ENCODE measurements at regions not wholly inside any gene's neighbourhood (a gene's known extent, or its start where the extent isn't known, plus 50 kb on each side); places are given as distances from the start of the nearest gene placed in this dataset.

DNA sequence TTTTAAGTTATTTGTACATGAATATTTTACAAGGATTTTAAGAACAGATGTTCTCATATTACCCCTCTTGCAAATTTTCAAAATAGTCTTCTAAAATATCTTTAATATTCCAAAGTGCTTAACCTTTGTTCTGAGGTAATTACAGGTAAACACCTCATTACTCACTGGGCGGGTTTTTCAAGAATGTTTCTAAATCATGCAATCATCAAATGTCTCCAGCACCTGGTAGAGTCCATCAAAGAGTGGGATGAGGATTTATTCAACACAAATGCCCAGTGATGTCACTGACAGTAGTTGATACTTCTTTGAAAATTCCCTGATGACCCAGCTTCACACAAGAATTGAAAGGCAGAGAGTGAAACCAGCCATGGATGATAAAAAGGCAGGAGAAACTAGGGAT, 114.4 kb downstream of the SEC61B start:
- POLR2A ChIA-PET = no interaction called here
- CTCF ChIA-PET = no interaction called here
- TF ChIP-seq, protein P1, sequence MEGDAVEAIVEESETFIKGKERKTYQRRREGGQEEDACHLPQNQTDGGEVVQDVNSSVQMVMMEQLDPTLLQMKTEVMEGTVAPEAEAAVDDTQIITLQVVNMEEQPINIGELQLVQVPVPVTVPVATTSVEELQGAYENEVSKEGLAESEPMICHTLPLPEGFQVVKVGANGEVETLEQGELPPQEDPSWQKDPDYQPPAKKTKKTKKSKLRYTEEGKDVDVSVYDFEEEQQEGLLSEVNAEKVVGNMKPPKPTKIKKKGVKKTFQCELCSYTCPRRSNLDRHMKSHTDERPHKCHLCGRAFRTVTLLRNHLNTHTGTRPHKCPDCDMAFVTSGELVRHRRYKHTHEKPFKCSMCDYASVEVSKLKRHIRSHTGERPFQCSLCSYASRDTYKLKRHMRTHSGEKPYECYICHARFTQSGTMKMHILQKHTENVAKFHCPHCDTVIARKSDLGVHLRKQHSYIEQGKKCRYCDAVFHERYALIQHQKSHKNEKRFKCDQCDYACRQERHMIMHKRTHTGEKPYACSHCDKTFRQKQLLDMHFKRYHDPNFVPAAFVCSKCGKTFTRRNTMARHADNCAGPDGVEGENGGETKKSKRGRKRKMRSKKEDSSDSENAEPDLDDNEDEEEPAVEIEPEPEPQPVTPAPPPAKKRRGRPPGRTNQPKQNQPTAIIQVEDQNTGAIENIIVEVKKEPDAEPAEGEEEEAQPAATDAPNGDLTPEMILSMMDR (IDR thresholded peaks at IDR 0.05; ENCODE audit: control extremely low read depth, extremely low read depth, low read depth, missing control alignments) = no peak
- no peak for DNase-seq (ENCODE audit: extremely low spot score)

DNA sequence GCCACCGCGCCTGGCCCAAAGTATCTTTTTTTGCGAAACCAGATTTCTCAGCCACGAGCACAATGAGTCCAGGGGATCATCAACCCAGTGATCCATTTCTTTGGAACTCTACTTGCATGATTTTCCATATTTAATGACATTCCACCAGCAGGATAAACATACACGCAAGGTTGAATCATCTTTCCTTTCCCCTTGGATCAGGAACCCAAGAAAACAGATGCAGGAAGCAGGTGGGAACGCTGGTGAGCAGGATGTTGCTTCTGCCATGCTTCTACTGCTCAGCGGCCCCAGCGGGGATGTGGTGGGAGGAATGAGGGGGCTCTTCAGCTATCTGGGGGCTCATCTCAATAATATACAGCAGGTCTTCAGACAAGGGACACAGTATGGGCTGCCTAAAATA, 118.2 kb downstream of the SEC61B start:
- POLR2A ChIA-PET = no interaction called here
- DNase-seq (ENCODE audit: extremely low spot score) = no peak
- CTCF ChIA-PET = interaction anchor here (1.2 kb wide), 1 partner anchor 109 kb away, joined by 3 read pairs; no protein-coding TSS in a partner anchor
- TF ChIP-seq, protein P1 (IDR thresholded peaks at IDR 0.05; ENCODE audit: control extremely low read depth, extremely low read depth, low read depth, missing control alignments) = no peak

DNA sequence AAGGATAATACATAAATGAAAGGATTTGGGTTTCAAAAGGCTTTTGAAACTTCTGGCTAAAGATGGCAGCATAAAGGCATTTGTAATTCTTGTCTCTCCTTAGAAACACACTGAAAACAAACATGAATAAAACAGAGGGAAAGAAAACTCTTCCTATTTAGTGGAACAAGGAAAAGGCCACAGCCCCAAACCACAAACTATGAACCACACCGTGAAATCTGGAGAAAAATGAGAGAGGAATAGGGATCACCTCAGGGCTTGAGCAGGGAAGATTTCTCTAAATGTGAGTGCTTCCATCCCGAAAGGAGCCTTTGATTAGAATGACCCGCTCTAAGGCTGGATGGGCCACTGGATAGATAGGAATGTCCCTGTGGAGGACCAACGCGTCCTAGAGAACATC, 119.6 kb downstream of the SEC61B start:
- ChIA-PET CTCF (no interaction called here), POLR2A (no interaction called here)
- TF ChIP-seq, protein P1 (IDR thresholded peaks at IDR 0.05; ENCODE audit: control extremely low read depth, extremely low read depth, low read depth, missing control alignments) = no peak
- no peak for DNase-seq (ENCODE audit: extremely low spot score)

DNA sequence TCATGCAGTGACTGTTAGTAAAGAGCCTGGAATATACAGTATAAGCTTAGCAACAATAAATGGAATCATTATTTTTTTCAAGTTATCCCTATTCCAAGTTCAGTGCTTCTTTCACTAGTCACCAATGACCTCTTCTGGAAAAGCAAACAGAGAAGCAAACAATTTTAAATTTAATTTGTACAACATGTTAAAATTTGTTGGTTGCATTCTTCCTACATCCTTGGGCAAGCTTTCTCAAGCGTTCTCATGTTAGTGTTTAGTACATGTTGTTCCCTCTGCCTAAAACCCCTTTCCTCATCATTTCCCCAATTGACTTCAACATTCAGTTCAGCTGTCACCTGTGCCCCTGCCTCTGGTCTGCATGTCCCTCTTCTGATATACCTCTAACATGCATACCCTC, 123.4 kb downstream of the SEC61B start:
- POLR2A ChIA-PET = no interaction called here

DNA sequence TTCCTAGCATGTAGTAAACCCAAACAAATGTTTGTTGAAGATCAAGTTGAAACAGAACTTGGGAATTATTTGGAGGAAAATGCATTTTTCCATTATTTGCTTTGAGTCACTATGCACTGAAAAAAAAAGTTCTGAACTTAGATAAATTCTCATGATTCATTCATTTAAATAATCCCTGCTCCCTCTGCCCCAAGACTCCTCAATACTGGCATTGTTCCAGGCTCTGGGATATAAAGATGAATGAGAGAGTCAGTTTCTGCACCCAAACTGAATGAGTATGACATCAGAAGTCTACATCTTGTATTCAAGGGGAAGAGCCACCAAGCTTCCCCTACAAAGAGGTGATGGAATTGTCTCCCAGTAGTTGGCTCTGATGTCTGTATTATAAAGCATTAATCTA, 123.9 kb downstream of the SEC61B start:
- TF ChIP-seq, protein P1 (IDR thresholded peaks at IDR 0.05; ENCODE audit: control extremely low read depth, extremely low read depth, low read depth, missing control alignments) = no peak
- ChIA-PET POLR2A (no interaction called here), CTCF (interaction anchor here (1.4 to 1.5 kb wide), 2 partner anchors 11 to 13 kb away, joined by 3 read pairs; no protein-coding TSS in a partner anchor)
- DNase-seq (ENCODE audit: extremely low spot score) = no peak

More for the DNA sequence above, 123.4 kb downstream of the SEC61B start:
- CTCF ChIA-PET = interaction anchor here (1.4 kb wide), 1 partner anchor 11 kb away, joined by 3 read pairs; no protein-coding TSS in a partner anchor
- TF ChIP-seq, protein P1 (IDR thresholded peaks at IDR 0.05; ENCODE audit: control extremely low read depth, extremely low read depth, low read depth, missing control alignments) = no peak
- DNase-seq (ENCODE audit: extremely low spot score) = no peak

DNA sequence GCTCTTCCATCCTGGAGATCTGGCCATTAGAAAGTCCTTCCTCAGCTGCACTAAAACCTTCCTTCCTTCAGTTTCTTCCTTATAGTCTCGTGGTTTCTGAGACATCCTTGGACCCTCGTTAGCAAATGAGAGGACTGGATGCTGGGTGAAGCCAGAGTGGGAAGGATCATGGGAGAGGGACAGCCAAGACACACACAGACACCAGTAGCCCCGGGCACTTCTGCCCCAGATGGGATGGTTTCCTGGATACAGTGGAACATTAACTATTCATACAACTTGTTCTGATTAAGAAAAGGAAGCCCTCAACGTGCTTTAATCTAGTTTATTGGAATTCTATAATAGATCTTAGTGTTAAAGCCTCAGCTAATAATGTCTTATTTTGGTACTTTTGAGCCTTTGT, 125.5 kb downstream of the SEC61B start:
- POLR2A ChIA-PET = no interaction called here

More for the DNA sequence above, 125.5 kb downstream of the SEC61B start:
- CTCF ChIA-PET = interaction anchor here (1.5 kb wide), 1 partner anchor 14 kb away, joined by 3 read pairs; no protein-coding TSS in a partner anchor
- TF ChIP-seq, protein P1 (IDR thresholded peaks at IDR 0.05; ENCODE audit: control extremely low read depth, extremely low read depth, low read depth, missing control alignments) = no peak
- DNase-seq (ENCODE audit: extremely low spot score) = no peak
